HG02798 (cell line): ENCODE measurements at regions not wholly inside any gene's neighbourhood (a gene's known extent, or its start where the extent isn't known, plus 50 kb on each side); places are given as distances from the start of the nearest gene placed in this dataset.

Experiments used
- ATAC-seq: cut with Tn5 transposase; IDR thresholded peaks from one replicate; pipeline ENCODE4 v1.9.1; 2021; ENCODE audit warnings: mild to moderate bottlenecking; ENCODE audit not compliant: unreplicated experiment, poor library complexity

DNA sequence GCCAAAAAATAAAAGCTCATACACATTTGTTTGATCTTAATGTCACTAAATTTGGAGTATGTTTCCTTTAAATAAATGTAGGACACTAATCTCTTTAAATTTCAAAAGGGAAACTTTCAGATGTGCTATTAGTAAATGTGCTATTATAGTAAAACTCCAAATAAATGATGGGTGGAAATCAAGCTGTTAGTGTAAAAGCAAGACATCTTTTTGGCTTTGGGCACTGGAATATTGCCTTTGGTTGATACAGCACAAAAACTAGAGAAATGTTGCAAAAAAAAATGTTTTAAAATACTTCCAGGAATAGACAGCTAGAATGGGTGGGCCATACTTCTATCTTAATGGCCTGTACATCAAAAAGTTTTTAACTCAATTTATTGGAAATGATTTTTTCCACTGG lies 151.6 kb downstream of the FBXO8 start:
- ATAC-seq: no peak

DNA sequence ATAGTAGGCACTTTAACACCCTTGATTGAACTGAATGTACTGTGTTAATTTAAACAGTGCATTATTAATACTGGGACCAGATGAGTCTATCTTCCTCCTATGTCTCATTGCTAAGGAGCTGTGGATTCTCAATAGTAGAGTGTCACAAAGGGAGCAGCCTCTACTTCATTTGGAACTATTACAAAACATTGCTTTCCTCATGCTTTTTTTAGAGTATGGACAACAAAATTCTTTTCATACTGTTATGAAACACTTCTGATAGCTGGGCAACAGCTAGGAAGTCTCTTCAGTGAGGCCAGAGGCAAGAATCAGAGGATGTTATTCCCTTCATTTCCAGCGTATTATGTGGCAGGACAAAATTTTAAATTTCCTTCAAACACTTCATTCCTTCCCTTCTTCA lies 160.8 kb downstream of the FBXO8 start:
- ATAC-seq: no peak

GRCh38 chr4:174120446-174121295 lies 162.8 kb downstream of the FBXO8 start:
- ATAC-seq: no peak

DNA sequence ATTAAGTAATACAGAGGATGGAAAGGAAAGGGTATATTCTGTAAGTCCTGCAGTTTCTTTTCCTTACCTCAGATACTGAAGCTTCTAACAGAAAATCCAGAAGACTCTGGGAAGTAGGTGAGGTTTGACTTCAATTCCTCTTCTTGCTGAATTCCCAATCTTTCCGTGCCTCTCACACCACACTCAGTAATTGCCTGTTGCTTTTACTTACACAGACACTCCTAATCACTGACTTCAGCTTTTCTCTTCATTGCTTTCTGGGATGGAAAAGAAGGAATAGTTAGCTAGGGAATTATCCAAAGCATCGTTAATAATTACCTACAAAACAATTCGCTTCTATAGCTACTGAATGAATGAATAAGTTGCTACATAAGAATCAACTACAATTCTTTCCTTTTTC lies 163.6 kb downstream of the FBXO8 start:
- ATAC-seq: no peak

GRCh38 chr4:174119051-174119450 lies 164.4 kb downstream of the FBXO8 start:
- no peak for ATAC-seq

- ATAC-seq: no peak
These were observed 165.3 kb downstream of the FBXO8 start for GRCh38 chr4:174118171-174118570.

- no peak for ATAC-seq
These were observed 166.0 kb downstream of the FBXO8 start for GRCh38 chr4:174117445-174117844.

DNA sequence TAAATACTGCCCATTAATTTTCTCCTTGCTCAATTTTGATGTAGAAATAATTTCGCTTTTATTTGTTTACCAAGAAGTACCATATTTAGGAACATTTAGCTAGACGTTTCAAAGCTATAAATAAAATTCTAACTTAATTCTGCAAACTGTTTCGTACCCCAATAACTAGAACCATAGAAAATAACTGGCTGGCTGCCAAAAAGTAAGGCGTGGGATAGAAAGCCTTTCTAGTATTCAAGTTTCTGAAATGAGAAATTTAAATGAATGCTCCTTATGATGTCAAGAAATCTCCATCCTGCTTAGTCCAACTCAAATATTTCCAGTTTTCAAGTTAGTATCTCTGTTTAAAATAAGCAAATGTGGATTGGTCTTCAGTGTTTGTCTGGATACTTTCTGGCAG lies 167.4 kb downstream of the FBXO8 start:
- ATAC-seq: no peak

DNA sequence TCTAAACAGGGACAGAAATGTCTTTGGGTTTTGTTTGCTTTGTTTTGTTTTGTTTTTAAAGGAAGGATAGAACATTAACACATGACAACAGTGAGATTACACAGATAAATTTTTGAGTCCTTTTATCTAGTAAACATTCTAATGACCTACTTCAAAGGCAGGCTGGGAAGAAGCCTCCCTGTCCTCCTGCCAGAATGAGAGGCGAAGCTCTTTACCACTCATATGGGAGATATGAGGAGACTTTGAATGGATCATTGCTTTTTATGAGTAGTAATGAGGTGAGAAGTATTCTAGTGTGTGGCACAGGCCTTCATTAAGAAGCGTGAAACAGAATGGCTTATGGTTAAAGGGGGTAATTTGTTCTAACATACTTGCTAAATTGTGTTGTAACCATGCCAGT lies 172.0 kb downstream of the FBXO8 start:
- ATAC-seq: no peak

DNA sequence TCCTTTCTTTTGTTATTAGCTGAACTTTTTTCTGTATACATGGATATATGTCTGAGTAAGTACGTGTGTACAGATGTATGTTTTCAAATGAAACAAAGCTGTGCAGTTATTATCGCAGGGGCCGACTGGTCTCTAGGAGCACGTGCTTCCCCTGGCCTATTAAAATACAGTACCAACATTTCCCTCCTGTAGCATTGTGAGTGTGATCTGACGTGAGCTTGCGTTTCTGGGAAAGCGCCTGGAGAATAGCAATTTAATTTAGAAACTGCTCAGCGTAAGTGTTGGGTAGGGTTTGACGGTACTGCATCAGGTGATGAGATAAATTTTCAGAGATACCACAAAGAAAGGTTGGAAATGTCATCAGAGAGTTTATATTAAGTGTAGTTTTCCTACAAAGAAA lies 173.3 kb downstream of the FBXO8 start:
- no peak for ATAC-seq

- no peak for ATAC-seq
These were observed 175.6 kb downstream of the FBXO8 start for GRCh38 chr4:174107746-174108354.

DNA sequence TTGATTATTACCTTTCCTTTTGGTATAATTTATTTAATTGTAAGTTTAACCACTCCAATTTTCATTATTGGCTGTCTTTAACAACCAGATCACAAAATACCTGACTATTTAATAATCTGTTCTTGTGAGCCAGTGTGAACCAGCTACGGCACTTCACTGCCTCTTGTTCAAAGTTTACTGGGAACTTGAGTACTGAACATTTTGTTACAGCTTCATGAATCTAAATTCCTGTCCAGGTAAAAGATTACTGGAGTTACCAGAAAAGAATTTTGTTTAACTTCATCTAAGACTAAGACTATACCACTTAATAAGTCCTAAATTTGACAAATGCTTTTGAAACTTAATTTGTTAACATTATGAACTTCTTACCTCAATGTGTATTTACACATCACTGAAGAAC lies 178.3 kb downstream of the FBXO8 start:
- ATAC-seq: no peak

- ATAC-seq: no peak
These were observed 182.6 kb downstream of the FBXO8 start for GRCh38 chr4:174100910-174101309.

GRCh38 chr4:174099712-174100111 lies 183.8 kb downstream of the FBXO8 start:
- no peak for ATAC-seq

- no peak for ATAC-seq
These were observed 186.5 kb downstream of the FBXO8 start for GRCh38 chr4:174096999-174097398.

GRCh38 chr4:174096456-174096855 lies 187.0 kb downstream of the FBXO8 start:
- ATAC-seq: no peak

DNA sequence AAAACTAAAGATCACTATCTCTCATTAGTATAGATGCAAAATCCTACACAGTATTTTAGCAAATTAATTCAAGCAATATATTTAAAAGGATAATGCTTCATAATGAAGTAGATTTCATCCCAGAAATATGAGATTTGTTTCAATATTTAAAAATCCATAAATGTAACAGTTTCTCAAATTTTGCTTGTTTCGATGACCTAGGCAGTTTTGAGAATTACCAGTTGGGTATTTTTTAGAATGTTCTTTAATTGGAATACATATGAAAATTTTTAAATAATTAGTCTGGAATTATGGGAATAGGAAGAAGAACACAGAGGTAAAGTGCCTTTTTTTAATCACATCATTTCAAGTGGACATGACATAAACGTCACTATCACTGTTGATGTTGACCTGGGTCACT lies 192.3 kb downstream of the FBXO8 start:
- ATAC-seq: no peak

DNA sequence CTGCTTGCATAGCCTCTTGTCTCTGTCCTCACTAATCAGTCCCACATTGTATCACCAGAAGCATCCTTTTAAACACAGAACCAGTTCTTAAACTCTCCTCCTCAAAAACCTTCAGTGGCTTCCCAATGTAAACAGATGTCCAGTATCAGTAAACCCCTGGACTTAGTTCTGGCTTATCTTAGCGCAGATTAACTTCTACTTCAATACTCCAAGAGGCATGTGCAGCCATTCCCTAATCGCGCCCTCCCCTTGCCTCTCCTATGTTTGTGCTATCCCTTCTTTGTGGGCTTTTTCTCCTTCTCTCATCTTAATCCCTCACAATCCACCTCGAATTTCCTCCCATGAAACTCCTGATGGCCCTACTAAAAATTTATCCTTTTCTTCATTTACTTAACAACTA lies 193.8 kb downstream of the FBXO8 start:
- no peak for ATAC-seq

DNA sequence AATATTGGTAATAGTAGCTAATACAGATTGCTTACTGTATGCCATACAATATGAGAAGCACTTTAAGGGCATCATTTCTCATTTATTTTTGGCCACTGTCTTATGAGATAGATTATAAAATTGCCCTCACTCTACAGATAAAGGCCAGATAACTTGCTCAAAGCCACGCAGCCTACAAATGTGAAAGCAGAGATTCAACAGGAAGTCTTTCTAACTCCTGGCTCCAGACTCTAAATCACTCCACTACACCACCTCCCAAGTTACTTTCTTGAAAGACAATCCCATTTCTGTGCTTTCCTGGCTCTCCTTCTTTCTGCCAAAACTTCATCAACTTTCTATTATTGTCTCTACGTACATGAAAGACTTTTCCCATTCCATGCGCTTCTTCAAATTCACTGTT lies 194.7 kb downstream of the FBXO8 start:
- no peak for ATAC-seq

GRCh38 chr4:174086829-174087799 lies 196.4 kb downstream of the FBXO8 start:
- ATAC-seq: no peak

DNA sequence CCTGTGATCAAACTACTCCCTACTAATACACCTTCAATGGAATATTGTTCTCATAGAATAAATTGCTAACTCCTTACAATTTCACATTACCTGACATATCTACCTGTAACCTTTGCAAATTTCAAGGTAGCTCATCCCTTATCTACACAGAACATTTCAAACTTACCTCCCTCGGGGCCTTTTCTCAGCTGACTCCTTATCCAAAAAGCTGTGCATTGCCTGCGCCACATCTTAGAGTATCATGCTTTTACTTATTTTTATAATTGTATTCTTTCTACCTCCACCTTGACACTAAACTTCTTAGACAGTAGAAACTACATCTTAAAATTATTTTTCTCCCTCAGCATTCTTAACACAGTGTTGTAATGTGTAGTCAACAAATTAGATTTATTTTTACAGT lies 198.5 kb downstream of the FBXO8 start:
- ATAC-seq: no peak
